ENCODE measurements at regions not wholly inside any gene's neighbourhood (a gene's known extent, or its start where the extent isn't known, plus 50 kb on each side); places are given as distances from the start of the nearest gene placed in this dataset.

GRCh38 chr4:102137217-102137616, 208.1 kb downstream of the SLC39A8 start:
- DNase-seq (ENCODE audit: low read depth, low spot score) = no peak
- in situ Hi-C loops (cut with HindIII; ENCODE audit: low pct_unique_long_range_greater_than_20kb, low sequenced_read_pairs) = no loop called here

GRCh38 chr4:102129810-102130209, 215.5 kb downstream of the SLC39A8 start:
- DNase-seq (ENCODE audit: low read depth, low spot score) = no peak
- in situ Hi-C loops (cut with HindIII; ENCODE audit: low pct_unique_long_range_greater_than_20kb, low sequenced_read_pairs) = no loop called here

Measured in SK-MEL-5 (cell line).